ENCODE measurements at regions not wholly inside any gene's neighbourhood (a gene's known extent, or its start where the extent isn't known, plus 50 kb on each side); places are given as distances from the start of the nearest gene placed in this dataset.
"Not testable (repeated sequence)": the region's sequence is repeated elsewhere in the genome, so short reads cannot be mapped to it uniquely, and the experiment has no call there.

DNA sequence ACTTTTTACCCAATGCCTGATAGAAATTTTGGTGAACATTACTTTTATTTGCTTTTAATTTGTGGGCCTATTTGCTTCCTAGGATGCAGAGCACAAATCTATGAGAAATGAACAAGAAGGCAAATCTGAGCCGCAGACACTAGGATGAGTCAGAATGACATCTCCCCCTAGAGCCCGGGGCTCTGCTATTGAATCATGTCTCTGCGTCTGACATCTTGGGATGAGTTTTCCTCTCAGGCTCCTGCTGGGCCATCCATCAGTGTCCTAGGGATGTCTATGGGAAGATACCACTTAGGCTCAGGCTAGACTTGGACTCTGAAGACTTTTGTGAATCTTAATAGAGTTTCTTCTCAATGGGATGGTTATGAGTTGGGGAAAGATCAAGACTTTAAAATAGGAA lies 157.3 kb upstream of the MTPN start:
- H3K9me3 ChIP-seq (ENCODE audit: insufficient read depth, low read depth, low read length): no peaks in the 10 kb centered on the region
- H3K27ac ChIP-seq (ENCODE audit: low read length): no peak overlapping the region
- H3K36me3 ChIP-seq (ENCODE audit: insufficient read depth, low read depth, low read length): no peaks in the 10 kb centered on the region
- no peaks in the 10 kb centered on the region; the same call in 1 of the 2 replicates for H3K4me1 ChIP-seq (ENCODE audit: insufficient read depth, low read length)
- H3K4me3 ChIP-seq (ENCODE audit: low read length): no peak overlapping the region
- no peak overlapping the region for H3K9ac ChIP-seq (ENCODE audit: low read depth, low read length)
- no peaks in the 10 kb centered on the region for H3K27me3 ChIP-seq (ENCODE audit: insufficient read depth, low read length)

DNA sequence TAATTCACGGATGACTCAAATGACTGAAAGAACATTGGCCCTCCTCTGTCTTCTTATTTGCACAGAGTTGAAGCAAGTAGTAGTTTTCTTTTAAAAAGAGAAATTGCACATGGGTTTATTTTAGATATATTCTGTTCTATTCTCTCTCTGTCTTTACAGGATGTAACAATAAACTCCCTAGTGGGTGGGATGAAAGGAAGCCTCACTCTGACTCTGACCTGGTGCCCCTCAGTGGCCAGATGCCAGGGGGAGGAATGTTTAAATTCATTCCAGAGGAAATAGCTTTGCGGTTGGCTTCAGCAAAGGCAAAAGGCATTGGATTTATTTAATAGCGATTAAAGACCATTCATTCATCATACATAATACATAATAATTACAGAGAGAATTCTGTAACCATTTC lies 156.4 kb upstream of the MTPN start:
- no peaks in the 10 kb centered on the region; the same call in 1 of the 2 replicates for H3K4me1 ChIP-seq (ENCODE audit: insufficient read depth, low read length)
- H3K36me3 ChIP-seq (ENCODE audit: insufficient read depth, low read depth, low read length): no peaks in the 10 kb centered on the region
- no peak overlapping the region for H3K4me3 ChIP-seq (ENCODE audit: low read length)
- H3K27me3 ChIP-seq (ENCODE audit: insufficient read depth, low read length): no peaks in the 10 kb centered on the region
- H3K27ac ChIP-seq (ENCODE audit: low read length): no peak overlapping the region
- H3K9me3 ChIP-seq (ENCODE audit: insufficient read depth, low read depth, low read length): no peaks in the 10 kb centered on the region
- no peak overlapping the region for H3K9ac ChIP-seq (ENCODE audit: low read depth, low read length)

DNA sequence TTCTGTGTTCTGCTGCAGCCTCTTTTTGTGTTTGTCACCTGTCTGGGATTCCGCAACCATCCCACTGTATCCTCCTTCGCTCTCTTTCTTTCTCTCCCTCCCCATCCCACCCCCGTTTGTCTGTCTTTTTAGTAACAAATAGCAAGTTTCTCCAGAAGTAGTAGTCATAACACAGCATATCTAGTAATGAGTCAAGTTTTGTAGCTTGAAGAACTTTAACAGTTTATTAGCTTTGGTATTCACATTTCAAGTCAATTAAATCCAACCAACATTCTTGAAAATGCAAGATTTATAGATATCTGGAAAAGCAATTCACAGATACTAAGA lies 154.1 kb upstream of the MTPN start:
- no peak overlapping the region for H3K9ac ChIP-seq (ENCODE audit: low read depth, low read length)
- no peak overlapping the region for H3K4me3 ChIP-seq (ENCODE audit: low read length)
- no peak overlapping the region for H3K27ac ChIP-seq (ENCODE audit: low read length)
- no peaks in the 10 kb centered on the region for H3K36me3 ChIP-seq (ENCODE audit: insufficient read depth, low read depth, low read length)
- H3K27me3 ChIP-seq (ENCODE audit: insufficient read depth, low read length): no peaks in the 10 kb centered on the region
- H3K4me1 ChIP-seq (ENCODE audit: insufficient read depth, low read length): no peaks in the 10 kb centered on the region
- H3K9me3 ChIP-seq (ENCODE audit: insufficient read depth, low read depth, low read length): no peaks in the 10 kb centered on the region

DNA sequence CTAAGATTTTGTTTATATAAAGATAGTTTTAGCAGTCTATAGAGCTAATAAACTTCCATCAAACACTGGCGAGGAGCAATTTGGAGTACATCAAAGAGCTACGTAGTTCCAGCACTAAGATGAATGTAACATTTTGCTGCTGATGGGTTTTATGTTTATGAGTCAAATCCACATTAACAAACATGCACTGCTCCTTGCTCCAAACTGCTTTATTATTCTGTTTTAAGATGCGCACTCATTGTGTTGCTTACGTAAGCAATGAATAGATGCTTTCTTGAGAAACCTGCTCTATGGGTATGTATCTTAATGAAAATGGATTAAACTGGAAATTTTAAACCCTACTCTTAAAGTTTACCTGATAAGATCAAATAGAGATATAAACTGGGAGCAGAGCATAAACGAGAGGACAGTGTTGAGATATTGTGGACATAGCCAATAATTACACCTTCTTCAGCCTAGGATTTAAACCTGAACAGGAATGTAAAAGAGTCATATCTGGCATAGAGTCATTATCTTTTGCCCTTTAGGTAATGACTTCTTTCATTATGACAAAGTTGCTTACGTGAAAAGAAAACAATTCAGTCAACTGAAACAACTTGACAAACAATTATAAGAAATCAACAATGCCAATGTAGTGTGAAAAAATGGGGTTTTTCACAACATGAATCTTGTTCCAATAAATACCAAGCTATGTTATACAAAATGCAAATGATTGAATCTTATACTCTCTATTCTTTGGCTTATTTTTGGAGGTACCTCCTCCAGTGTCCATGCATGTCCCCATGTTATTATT lies 153.5 kb upstream of the MTPN start:
- H3K4me1 ChIP-seq (ENCODE audit: insufficient read depth, low read length): no peaks in the 10 kb centered on the region
- no peaks in the 10 kb centered on the region for H3K27me3 ChIP-seq (ENCODE audit: insufficient read depth, low read length)
- H3K27ac ChIP-seq (ENCODE audit: low read length): no peak overlapping the region

DNA sequence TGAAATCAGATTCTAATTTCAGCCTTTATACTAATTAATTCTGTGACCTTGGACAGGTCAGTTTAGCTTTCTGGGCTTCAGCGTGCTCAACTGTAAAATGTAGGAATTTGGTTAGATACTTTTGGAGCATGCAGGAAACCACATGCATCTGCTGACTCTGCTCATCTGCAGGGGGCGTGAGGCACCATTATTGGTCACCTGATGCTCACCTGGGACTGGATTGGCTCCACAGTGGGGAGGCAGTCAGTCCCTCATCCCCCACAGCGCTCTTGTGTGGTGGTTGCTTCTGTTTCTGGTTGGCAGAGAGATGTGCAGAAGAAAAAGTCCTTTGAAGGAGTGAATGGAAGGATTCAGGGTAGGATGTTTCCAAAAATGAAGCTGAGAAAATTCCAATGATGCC lies 150.9 kb upstream of the MTPN start:
- H3K27me3 ChIP-seq (ENCODE audit: insufficient read depth, low read length): no peaks in the 10 kb centered on the region
- no peak overlapping the region for H3K4me3 ChIP-seq (ENCODE audit: low read length)
- H3K4me1 ChIP-seq (ENCODE audit: insufficient read depth, low read length): no peaks in the 10 kb centered on the region
- no peaks in the 10 kb centered on the region for H3K9me3 ChIP-seq (ENCODE audit: insufficient read depth, low read depth, low read length)
- no peak overlapping the region for H3K27ac ChIP-seq (ENCODE audit: low read length)
- no peaks in the 10 kb centered on the region for H3K36me3 ChIP-seq (ENCODE audit: insufficient read depth, low read depth, low read length)
- no peak overlapping the region for H3K9ac ChIP-seq (ENCODE audit: low read depth, low read length)

More for the DNA sequence above, 153.5 kb upstream of the MTPN start:
- H3K4me3 ChIP-seq (ENCODE audit: low read length): no peak overlapping the region
- no peak overlapping the region for H3K9ac ChIP-seq (ENCODE audit: low read depth, low read length)
- H3K36me3 ChIP-seq (ENCODE audit: insufficient read depth, low read depth, low read length): no peaks in the 10 kb centered on the region
- H3K9me3 ChIP-seq (ENCODE audit: insufficient read depth, low read depth, low read length): no peaks in the 10 kb centered on the region

DNA sequence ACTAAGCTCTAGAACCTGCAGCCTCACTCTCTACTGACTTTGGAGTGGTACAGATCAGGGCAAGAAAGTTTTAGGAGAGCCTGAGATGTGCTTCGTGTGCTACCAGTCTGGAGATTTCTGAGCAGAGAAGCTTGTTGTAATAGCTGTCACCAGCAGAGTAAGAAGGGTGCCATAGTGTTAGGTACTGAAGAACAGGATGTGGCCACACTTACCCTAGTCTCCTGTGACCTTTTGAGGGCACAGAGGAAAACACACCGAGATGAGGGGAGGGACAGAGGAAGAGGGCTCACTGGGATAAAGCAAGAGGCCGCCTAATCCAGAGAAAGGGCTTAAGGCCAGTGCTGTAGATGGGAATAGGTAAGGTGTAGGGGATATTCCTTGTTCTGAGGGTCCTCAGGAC lies 146.2 kb upstream of the MTPN start:
- Histone ChIP-seq H3K27me3 (ENCODE audit: insufficient read depth, low read length) (no peaks in the 10 kb centered on the region), H3K4me3 (ENCODE audit: low read length) (no peak overlapping the region), H3K4me1 (ENCODE audit: insufficient read depth, low read length) (no peaks in the 10 kb centered on the region), H3K9ac (ENCODE audit: low read depth, low read length) (no peak overlapping the region), H3K36me3 (ENCODE audit: insufficient read depth, low read depth, low read length) (no peaks in the 10 kb centered on the region), H3K9me3 (ENCODE audit: insufficient read depth, low read depth, low read length) (no peaks in the 10 kb centered on the region), H3K27ac (ENCODE audit: low read length) (no peak overlapping the region)

DNA sequence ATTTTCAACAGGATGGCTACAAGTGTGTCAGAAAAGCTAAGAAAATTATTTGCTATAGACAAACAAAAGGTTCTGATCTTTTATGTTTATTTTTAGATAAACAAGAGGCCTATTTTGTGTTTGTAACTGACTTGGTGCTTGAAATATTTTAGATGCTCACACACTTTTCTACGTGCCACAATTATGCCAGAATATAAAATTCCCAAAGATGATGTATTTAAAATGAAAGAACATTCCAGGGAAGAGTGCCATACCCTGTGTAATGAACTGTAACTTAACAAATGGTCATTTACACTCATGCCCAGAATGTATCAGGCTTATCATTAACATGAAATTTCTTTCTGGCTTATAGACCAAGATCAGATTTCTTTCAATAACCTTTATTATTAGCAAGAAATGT lies 144.9 kb upstream of the MTPN start:
- Histone ChIP-seq H3K4me3 (ENCODE audit: low read length) (no peak overlapping the region), H3K27ac (ENCODE audit: low read length) (no peak overlapping the region), H3K27me3 (ENCODE audit: insufficient read depth, low read length) (no peaks in the 10 kb centered on the region), H3K9me3 (ENCODE audit: insufficient read depth, low read depth, low read length) (no peaks in the 10 kb centered on the region), H3K36me3 (ENCODE audit: insufficient read depth, low read depth, low read length) (no peaks in the 10 kb centered on the region), H3K4me1 (ENCODE audit: insufficient read depth, low read length) (no peaks in the 10 kb centered on the region), H3K9ac (ENCODE audit: low read depth, low read length) (no peak overlapping the region)

DNA sequence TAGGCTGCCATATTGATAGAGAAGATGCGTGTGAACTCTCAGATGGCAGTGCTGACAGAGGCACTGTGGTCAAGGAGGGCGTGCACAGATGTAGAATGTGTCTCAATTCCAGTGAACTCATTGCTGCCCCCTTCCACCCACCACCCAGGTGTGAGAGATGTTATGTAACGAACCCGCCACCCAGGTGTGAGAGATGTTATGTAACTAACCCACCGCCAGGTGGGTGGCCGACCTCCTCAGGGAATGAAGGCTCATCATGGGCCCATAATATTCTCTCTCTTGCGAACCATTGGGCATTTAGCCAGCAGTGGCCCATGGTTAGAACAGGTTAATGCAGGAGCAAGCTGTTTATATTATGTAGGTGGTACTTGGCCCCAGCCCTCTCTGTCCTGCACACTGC lies 140.4 kb upstream of the MTPN start:
- Histone ChIP-seq H3K27ac (ENCODE audit: low read length) (no peak overlapping the region), H3K27me3 (ENCODE audit: insufficient read depth, low read length) (no peaks in the 10 kb centered on the region), H3K4me1 (ENCODE audit: insufficient read depth, low read length) (no peaks in the 10 kb centered on the region), H3K9ac (ENCODE audit: low read depth, low read length) (no peak overlapping the region), H3K4me3 (ENCODE audit: low read length) (no peak overlapping the region), H3K36me3 (ENCODE audit: insufficient read depth, low read depth, low read length) (no peaks in the 10 kb centered on the region), H3K9me3 (ENCODE audit: insufficient read depth, low read depth, low read length) (no peaks in the 10 kb centered on the region)

DNA sequence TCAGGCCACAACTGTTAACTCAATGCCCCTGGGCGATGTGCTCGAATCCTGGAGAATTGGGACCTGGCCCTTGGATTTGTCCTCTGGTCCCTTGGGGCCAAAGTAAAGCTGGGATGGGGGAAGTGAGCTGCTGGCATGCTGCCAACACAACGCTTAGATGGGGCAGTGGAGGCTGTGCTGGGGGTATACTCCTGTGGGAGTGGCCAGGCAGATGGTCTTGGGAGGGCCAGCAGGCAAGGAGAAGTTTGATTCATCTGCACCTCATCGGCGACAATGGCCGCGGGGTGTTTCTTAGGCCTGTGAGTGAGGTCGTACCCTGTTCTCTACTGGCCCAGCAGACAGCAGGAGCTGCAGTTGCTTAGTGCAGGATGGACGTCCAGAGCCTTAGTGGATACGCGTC lies 139.0 kb upstream of the MTPN start:
- Histone ChIP-seq H3K4me3 (ENCODE audit: low read length) (no peak overlapping the region), H3K36me3 (ENCODE audit: insufficient read depth, low read depth, low read length) (no peaks in the 10 kb centered on the region), H3K4me1 (ENCODE audit: insufficient read depth, low read length) (no peaks in the 10 kb centered on the region), H3K27ac (ENCODE audit: low read length) (no peak overlapping the region), H3K9ac (ENCODE audit: low read depth, low read length) (no peak overlapping the region), H3K9me3 (ENCODE audit: insufficient read depth, low read depth, low read length) (no peaks in the 10 kb centered on the region), H3K27me3 (ENCODE audit: insufficient read depth, low read length) (no peaks in the 10 kb centered on the region)

DNA sequence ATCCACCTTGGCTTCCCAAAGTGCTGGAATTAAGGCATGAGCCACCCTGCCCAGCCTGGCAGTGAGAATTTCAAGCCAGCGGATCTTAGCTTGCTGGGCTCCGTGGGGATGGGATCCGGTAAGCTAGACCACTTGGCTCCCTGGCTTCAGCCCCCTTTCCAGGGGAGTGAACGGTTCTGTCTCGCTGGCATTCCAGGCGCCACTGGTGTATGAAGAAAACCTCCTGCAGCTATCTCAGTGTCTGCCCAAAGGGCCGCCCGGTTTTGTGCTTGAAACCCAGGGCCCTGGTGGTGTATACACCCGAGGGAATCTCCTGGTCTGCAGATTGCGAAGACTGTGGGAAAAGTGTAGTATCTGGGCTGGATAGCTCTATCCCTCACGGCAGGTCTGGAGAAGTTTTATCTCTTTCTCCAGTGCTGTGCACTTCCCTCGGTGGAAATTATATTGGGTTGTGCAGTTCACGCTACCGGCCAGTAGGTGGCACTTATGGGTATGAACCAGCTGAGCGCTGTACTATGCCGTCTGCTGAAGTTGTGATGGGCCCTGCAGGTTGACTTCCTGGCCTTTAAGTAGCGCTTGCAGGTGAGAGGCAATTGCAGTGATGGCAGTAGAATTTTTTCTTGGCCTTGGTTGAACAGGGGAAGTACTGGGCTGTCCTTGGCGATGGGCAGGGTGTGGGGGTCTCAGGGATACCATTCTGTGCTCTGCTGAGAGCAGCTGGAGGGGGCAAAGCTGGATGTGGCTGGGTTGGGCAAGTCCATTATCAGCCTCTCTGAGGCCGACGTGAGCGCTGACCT lies 138.0 kb upstream of the MTPN start:
- Histone ChIP-seq H3K27ac (ENCODE audit: low read length) (no peak overlapping the region), H3K4me3 (ENCODE audit: low read length) (no peak overlapping the region), H3K4me1 (ENCODE audit: insufficient read depth, low read length) (no peaks in the 10 kb centered on the region), H3K36me3 (ENCODE audit: insufficient read depth, low read depth, low read length) (no peaks in the 10 kb centered on the region), H3K27me3 (ENCODE audit: insufficient read depth, low read length) (no peaks in the 10 kb centered on the region), H3K9me3 (ENCODE audit: insufficient read depth, low read depth, low read length) (no peaks in the 10 kb centered on the region), H3K9ac (ENCODE audit: low read depth, low read length) (no peak overlapping the region)

DNA sequence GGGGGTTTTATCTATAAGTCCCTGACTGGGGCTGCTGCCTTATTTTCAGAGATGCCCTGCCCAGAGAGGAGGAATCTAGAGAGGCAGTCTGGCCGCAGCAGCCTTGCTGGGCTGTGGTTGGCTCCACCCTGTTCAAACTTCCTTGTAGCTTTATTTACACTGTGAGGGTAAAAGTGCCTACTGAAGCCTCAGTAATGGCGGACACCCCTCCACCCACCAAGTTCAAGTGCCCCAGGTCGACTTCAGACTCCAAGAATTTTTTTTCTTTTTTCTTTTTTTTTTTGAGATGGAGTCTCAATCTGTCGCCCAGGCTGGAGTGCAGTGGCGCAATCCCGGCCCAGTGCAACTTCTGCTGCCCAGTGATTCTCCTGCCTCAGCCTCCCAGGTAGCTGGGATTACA lies 137.3 kb upstream of the MTPN start:
- not testable (repeated sequence) for H3K27me3 ChIP-seq (ENCODE audit: insufficient read depth, low read length); H3K4me1 ChIP-seq (ENCODE audit: insufficient read depth, low read length); H3K27ac ChIP-seq (ENCODE audit: low read length); H3K36me3 ChIP-seq (ENCODE audit: insufficient read depth, low read depth, low read length); H3K9me3 ChIP-seq (ENCODE audit: insufficient read depth, low read depth, low read length); H3K9ac ChIP-seq (ENCODE audit: low read depth, low read length); H3K4me3 ChIP-seq (ENCODE audit: low read length)

DNA sequence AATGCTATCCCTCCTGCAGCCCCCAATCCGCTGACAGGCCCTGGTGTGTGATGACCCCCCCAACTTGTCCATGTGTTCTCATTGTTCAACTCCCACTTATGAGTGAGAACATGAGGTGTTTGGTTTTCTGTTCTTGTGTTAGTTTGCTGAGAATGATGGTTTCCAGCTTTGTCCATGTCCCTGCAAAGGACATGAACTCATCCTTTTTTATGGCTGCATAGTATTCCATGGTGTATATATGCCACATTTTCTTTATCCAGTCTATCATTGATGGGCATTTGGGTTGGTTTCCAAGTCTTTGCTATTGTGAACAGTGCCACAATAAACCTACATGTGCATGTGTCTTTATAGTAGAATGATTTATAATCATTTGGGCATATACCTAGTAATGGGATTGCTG lies 131.9 kb upstream of the MTPN start:
- H3K27me3 ChIP-seq (ENCODE audit: insufficient read depth, low read length); H3K27ac ChIP-seq (ENCODE audit: low read length); H3K4me1 ChIP-seq (ENCODE audit: insufficient read depth, low read length); H3K9me3 ChIP-seq (ENCODE audit: insufficient read depth, low read depth, low read length); H3K36me3 ChIP-seq (ENCODE audit: insufficient read depth, low read depth, low read length); H3K9ac ChIP-seq (ENCODE audit: low read depth, low read length); H3K4me3 ChIP-seq (ENCODE audit: low read length): not testable (repeated sequence)

All from iPS-20b (cell line).